ENCODE measurements at regions not wholly inside any gene's neighbourhood (a gene's known extent, or its start where the extent isn't known, plus 50 kb on each side); places are given as distances from the start of the nearest gene placed in this dataset.

GRCh38 chr15:24899367-24899766, 55.4 kb upstream of the SNRPN start:
- TF ChIP-seq CTCF (IDR thresholded peaks at IDR 0.05) = no peak
- TF ChIP-seq POLR2A (IDR thresholded peaks at IDR 0.05) = no peak

Data from thyroid gland (tissue), 4 donors.